ENCODE measurements at regions not wholly inside any gene's neighbourhood (a gene's known extent, or its start where the extent isn't known, plus 50 kb on each side); places are given as distances from the start of the nearest gene placed in this dataset.

- no peaks in the 10 kb centered on the region for H3K9me3 ChIP-seq
- no peaks in the 10 kb centered on the region for H3K4me1 ChIP-seq
- no peak overlapping the region for H3K27ac ChIP-seq
- TF ChIP-seq, protein P1, sequence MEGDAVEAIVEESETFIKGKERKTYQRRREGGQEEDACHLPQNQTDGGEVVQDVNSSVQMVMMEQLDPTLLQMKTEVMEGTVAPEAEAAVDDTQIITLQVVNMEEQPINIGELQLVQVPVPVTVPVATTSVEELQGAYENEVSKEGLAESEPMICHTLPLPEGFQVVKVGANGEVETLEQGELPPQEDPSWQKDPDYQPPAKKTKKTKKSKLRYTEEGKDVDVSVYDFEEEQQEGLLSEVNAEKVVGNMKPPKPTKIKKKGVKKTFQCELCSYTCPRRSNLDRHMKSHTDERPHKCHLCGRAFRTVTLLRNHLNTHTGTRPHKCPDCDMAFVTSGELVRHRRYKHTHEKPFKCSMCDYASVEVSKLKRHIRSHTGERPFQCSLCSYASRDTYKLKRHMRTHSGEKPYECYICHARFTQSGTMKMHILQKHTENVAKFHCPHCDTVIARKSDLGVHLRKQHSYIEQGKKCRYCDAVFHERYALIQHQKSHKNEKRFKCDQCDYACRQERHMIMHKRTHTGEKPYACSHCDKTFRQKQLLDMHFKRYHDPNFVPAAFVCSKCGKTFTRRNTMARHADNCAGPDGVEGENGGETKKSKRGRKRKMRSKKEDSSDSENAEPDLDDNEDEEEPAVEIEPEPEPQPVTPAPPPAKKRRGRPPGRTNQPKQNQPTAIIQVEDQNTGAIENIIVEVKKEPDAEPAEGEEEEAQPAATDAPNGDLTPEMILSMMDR (IDR thresholded peaks at IDR 0.05), result no peak
- H3K27me3 ChIP-seq, result no peaks in the 10 kb centered on the region
- ATAC-seq (no peak), DNase-seq (no peak)
- no peaks in the 10 kb centered on the region for H3K36me3 ChIP-seq
- no peak overlapping the region for H3K4me3 ChIP-seq
- intact Hi-C loops (cut with DNase I), result no loop called here
These were observed 96.8 kb downstream of the IYD start for GRCh38 chr6:150465610-150466009.

GRCh38 chr6:150466196-150466595, 97.4 kb downstream of the IYD start:
- ATAC-seq (no peak), DNase-seq (no peak)
- H3K27ac ChIP-seq, result no peak overlapping the region
- no peaks in the 10 kb centered on the region for H3K9me3 ChIP-seq
- no peak overlapping the region for H3K4me3 ChIP-seq
- H3K27me3 ChIP-seq, result no peaks in the 10 kb centered on the region
- no peaks in the 10 kb centered on the region for H3K36me3 ChIP-seq
- TF ChIP-seq, protein P1 (IDR thresholded peaks at IDR 0.05), result no peak
- H3K4me1 ChIP-seq, result no peaks in the 10 kb centered on the region
- intact Hi-C loops (cut with DNase I), result no loop called here

DNA sequence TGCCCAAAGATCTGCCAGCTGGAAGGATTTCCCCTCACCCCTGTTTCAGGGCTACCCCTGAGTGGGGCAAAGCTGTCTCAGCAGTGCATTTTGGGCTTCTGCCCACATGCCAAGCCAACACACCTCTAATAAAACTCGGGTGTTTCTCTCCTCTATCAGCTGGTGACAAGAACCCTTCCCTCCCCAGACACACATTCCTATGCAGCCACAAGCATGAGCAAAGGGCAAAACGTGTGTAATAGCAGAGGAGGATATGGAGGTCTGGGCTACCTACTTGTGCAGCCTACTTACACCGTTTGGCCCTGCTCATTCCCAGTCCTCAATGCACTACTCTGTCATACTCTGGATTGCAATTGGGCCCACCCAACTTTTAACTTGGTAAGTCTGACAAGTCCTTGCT, 101.3 kb downstream of the IYD start:
- Histone ChIP-seq H3K36me3 (no peaks in the 10 kb centered on the region), H3K9me3 (no peaks in the 10 kb centered on the region), H3K27ac (no peak overlapping the region), H3K27me3 (no peaks in the 10 kb centered on the region), H3K4me1 (no peaks in the 10 kb centered on the region), H3K4me3 (no peak overlapping the region)
- ATAC-seq, result no peak
- intact Hi-C loops (cut with DNase I), result no loop called here
- TF ChIP-seq, protein P1 (IDR thresholded peaks at IDR 0.05), result no peak
- DNase-seq, result no peak

DNA sequence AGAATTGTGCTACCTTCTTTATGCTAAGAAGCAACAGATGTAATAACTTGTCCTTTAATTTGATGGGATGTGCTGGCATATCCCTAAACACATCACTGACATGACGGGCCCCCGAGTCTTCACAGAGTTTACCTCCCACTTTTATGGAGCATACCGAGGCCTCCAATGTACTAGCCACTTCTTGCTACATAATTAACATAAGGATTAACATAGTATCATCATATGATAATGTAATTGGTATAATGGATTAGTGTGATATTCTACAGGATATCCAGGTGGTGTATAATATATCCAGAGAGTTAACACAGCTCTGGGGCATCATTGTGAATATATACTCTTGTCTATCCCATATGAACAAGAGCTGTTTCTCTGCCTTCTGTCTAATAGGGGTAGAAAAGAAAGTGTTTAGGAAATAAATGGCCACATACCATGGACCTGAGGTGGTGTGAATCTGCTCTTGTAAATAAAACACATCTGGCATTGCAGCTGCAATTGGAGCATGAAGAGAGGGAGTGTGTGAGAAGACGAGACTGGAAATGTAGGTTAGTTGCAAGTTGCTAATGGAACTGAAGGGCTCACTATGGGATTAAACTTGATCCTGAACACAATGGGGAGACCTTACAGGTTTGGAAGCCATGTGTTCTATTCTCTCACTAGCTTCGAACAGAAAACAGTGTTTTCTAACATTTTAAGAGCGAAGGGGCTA, 102.3 kb downstream of the IYD start:
- no peaks in the 10 kb centered on the region for H3K36me3 ChIP-seq
- no peaks in the 10 kb centered on the region for H3K4me1 ChIP-seq
- DNase-seq (no peak), ATAC-seq (no peak)
- TF ChIP-seq, protein P1 (IDR thresholded peaks at IDR 0.05), result no peak
- no peak overlapping the region for H3K27ac ChIP-seq
- no peaks in the 10 kb centered on the region for H3K27me3 ChIP-seq
- intact Hi-C loops (cut with DNase I), result no loop called here
- no peak overlapping the region for H3K4me3 ChIP-seq
- no peaks in the 10 kb centered on the region for H3K9me3 ChIP-seq

GRCh38 chr6:150478656-150479545, 110.1 kb downstream of the IYD start:
- ATAC-seq, result no peak
- TF ChIP-seq, protein P1 (IDR thresholded peaks at IDR 0.05), result no peak
- intact Hi-C loops (cut with DNase I), result no loop called here

More at GRCh38 chr6:150478656-150479545, 110.1 kb downstream of the IYD start:
- peak in 2 of 4 donors; percentile 42 to 55 for DNase-seq
- Histone ChIP-seq H3K27me3 (no peaks in the 10 kb centered on the region), H3K36me3 (no peaks in the 10 kb centered on the region), H3K4me1 (no peaks in the 10 kb centered on the region), H3K4me3 (no peak overlapping the region), H3K27ac (no peak overlapping the region), H3K9me3 (no peaks in the 10 kb centered on the region)
